IMR-90 (cell line): ENCODE measurements at regions not wholly inside any gene's neighbourhood (a gene's known extent, or its start where the extent isn't known, plus 50 kb on each side); places are given as distances from the start of the nearest gene placed in this dataset.

Experiments used
- ATAC-seq: fragments of 200-7000 bp; cut with Tn5 transposase; 2 replicates; pipeline ENCODE4 v1.9.1; 2020; ENCODE audit warnings: low read depth, mild to moderate bottlenecking, moderate library complexity
- BruUV-seq: library from RNA; stranded (reverse); fragments of 400-500 nt; replicated peaks from 2 replicates; lab custom pipeline; 2021; lab: Mats Ljungman, UMichigan
- CTCF ChIA-PET: fragments of 300-600 bp; formaldehyde crosslinking; extraction: SDS; loops from one replicate; lab custom pipeline; 2021; ENCODE audit warnings: antibody characterized with exemption; lab: Yijun Ruan, JAX
- POLR2A ChIA-PET: fragments of 300-600 bp; sonication (Branson Sonifier 250); formaldehyde crosslinking; loops from one replicate; lab custom pipeline; 2022; ENCODE audit warnings: antibody characterized with exemption; ENCODE audit not compliant: unreplicated experiment; lab: Charles Lee
- DNase-seq: peaks from one replicate; pipeline ENCODE4 v3.0.0; 2013
- H2AFZ ChIP-seq: replicated peaks from 2 replicates; pipeline ENCODE3; 2013; ENCODE audit warnings: low read length, mild to moderate bottlenecking; ENCODE audit not compliant: poor library complexity
- H2AK5ac ChIP-seq: 2 replicates; pipeline ENCODE4 v1.6.1; 2013; ENCODE audit warnings: low read depth, low read length, inconsistent platforms
- H2AK9ac ChIP-seq: replicated peaks from 2 replicates; pipeline ENCODE3; 2013; ENCODE audit warnings: mild to moderate bottlenecking, low read depth, low read length, moderate library complexity; ENCODE audit not compliant: poor library complexity
- H2BK120ac ChIP-seq: 2 replicates; pipeline ENCODE4 v1.6.1; 2013; ENCODE audit warnings: low read depth, low read length, inconsistent platforms
- H2BK15ac ChIP-seq: 3 replicates; pipeline ENCODE4 v1.6.1; 2013; ENCODE audit warnings: low read depth, low read length, inconsistent platforms
- H2BK20ac ChIP-seq: 2 replicates; pipeline ENCODE4 v1.6.1; 2013; ENCODE audit warnings: low read depth, mild to moderate bottlenecking, inconsistent platforms, low read length, moderate library complexity
- H2BK5ac ChIP-seq: 2 replicates; pipeline ENCODE4 v1.6.1; 2013; ENCODE audit warnings: mild to moderate bottlenecking, low read depth, low read length, inconsistent platforms; ENCODE audit not compliant: poor library complexity, severe bottlenecking
- H3K14ac ChIP-seq: replicated peaks from 2 replicates; pipeline ENCODE4 v1.6.1; 2013; ENCODE audit warnings: low read depth, low read length, inconsistent platforms
- H3K18ac ChIP-seq: 2 replicates; pipeline ENCODE4 v1.6.1; 2013; ENCODE audit warnings: low read depth, low read length, control low read depth
- H3K23ac ChIP-seq: 2 replicates; pipeline ENCODE4 v1.6.1; 2013; ENCODE audit warnings: low read depth, low read length, inconsistent platforms
- H3K27ac ChIP-seq: 2 replicates; pipeline ENCODE4 v1.5.1; 2013; ENCODE audit warnings: mild to moderate bottlenecking, control low read depth, low read length; ENCODE audit not compliant: insufficient read depth
- H3K27me3 ChIP-seq: 2 replicates; pipeline ENCODE4 v1.6.1; 2013; ENCODE audit warnings: low read length; ENCODE audit not compliant: control insufficient read depth, insufficient read depth
- H3K36me3 ChIP-seq: 2 replicates; pipeline ENCODE4 v1.6.1; 2013; ENCODE audit warnings: low read length, mixed read lengths; ENCODE audit not compliant: control insufficient read depth, insufficient read depth
- H3K4ac ChIP-seq: 2 replicates; pipeline ENCODE4 v1.6.1; 2013; ENCODE audit warnings: low read depth, low read length, inconsistent platforms
- H3K4me1 ChIP-seq: 2 replicates; pipeline ENCODE4 v1.6.1; 2013; ENCODE audit warnings: low read length, mixed read lengths; ENCODE audit not compliant: control insufficient read depth, insufficient read depth
- H3K4me2 ChIP-seq: 2 replicates; pipeline ENCODE4 v1.6.1; 2013; ENCODE audit warnings: low read depth, mild to moderate bottlenecking, control low read depth, low read length, moderate library complexity
- H3K4me3 ChIP-seq: 2 replicates; pipeline ENCODE4 v1.5.1; 2013; ENCODE audit warnings: low read depth, mild to moderate bottlenecking, control low read depth, low read length, moderate library complexity; ENCODE audit not compliant: insufficient read depth
- H3K56ac ChIP-seq: 2 replicates; pipeline ENCODE4 v1.6.1; 2013; ENCODE audit warnings: low read length, inconsistent platforms; ENCODE audit not compliant: insufficient read depth; ENCODE audit errors: extremely low read depth
- H3K79me1 ChIP-seq, 2 experiments: 2 replicates each; pipeline ENCODE4 v1.6.1; 2013; ENCODE audit warnings: low read length in 2 of 2, inconsistent platforms in 1 of 2, low read depth in 1 of 2
- H3K9ac ChIP-seq: 2 replicates; pipeline ENCODE4 v1.6.1; 2013; ENCODE audit warnings: low read depth, low read length, control low read depth
- H3K9me1 ChIP-seq: 2 replicates; pipeline ENCODE4 v1.6.1; 2013; ENCODE audit warnings: low read length, inconsistent platforms; ENCODE audit not compliant: insufficient read depth
- H3K9me3 ChIP-seq: 2 replicates; pipeline ENCODE4 v1.6.1; 2013; ENCODE audit warnings: low read length; ENCODE audit not compliant: control insufficient read depth, insufficient read depth
- H4K20me1 ChIP-seq: 2 replicates; pipeline ENCODE4 v1.6.1; 2013; ENCODE audit warnings: low read length, inconsistent platforms; ENCODE audit not compliant: insufficient read depth
- H4K5ac ChIP-seq: 2 replicates; pipeline ENCODE4 v1.6.1; 2013; ENCODE audit warnings: mild to moderate bottlenecking, low read depth, low read length, control low read depth
- H4K8ac ChIP-seq, 2 experiments: 2 replicates each; pipeline ENCODE4 v1.6.1; 2013; ENCODE audit warnings: low read depth in 2 of 2, low read length in 2 of 2, control low read depth in 1 of 2, inconsistent platforms in 1 of 2
- H4K91ac ChIP-seq: 2 replicates; pipeline ENCODE4 v1.6.1; 2013; ENCODE audit warnings: low read depth, low read length, inconsistent platforms; ENCODE audit not compliant: insufficient read depth
- BHLHE40 ChIP-seq: fragments of 150-350 bp; IDR thresholded peaks from 2 replicates; pipeline ENCODE4 v1.6.1; 2016; ENCODE audit warnings: mild to moderate bottlenecking, low read depth, low read length
- CEBPB ChIP-seq: IDR thresholded peaks from 2 replicates; pipeline ENCODE4 v1.6.1; 2012; ENCODE audit warnings: low read depth, low read length, improper control_type of control experiment
- dilution Hi-C: fragments of 300-500 bp; cut with HindIII; formaldehyde crosslinking; loops from one replicate; pipeline ENCODE4 v1.14.3; 2018; ENCODE audit warnings: low sequenced_read_pairs; ENCODE audit not compliant: unreplicated experiment
- in situ Hi-C: fragments of 300-500 bp; cut with MboI; formaldehyde crosslinking; loops from 3 replicates; pipeline ENCODE4 v1.14.3; 2019; ENCODE audit warnings: low sequenced_read_pairs, inconsistent platforms, mixed read lengths
- intact Hi-C: fragments of 100-400 bp; cut with micrococcal nuclease; formaldehyde crosslinking; loops from 2 replicates; pipeline ENCODE4 v1.10.0; 2022

- Histone ChIP-seq H3K4me2 (no peak overlapping the region; the same call in 1 of the 2 replicates), H3K9me1 (peaks cover 11% of the 10 kb centered on the region), H2BK20ac (peak overlapping the region; percentile 77), H3K27ac (peak overlapping the region; percentile 64), H3K4ac (peak overlapping the region; percentile 71; the same call in 1 of the 2 replicates), H3K9ac (no peak overlapping the region), H2BK5ac (peak overlapping the region; percentile 94), H2AK9ac (no peak overlapping the region), H3K79me1 (0 out of 4 replicates have a peak, but pooled peaks cover 0 to 5% of the 10 kb centered on the region in 2 experiments), H3K9me3 (no peaks in the 10 kb centered on the region), H3K36me3 (no peaks in the 10 kb centered on the region), H2AK5ac (0 out of 2 replicates have a peak overlapping the region, but pooled peaks have one; percentile 88), H3K27me3 (no peaks in the 10 kb centered on the region), H3K4me3 (no peak overlapping the region), H4K91ac (peak overlapping the region; percentile 82; the same call in 1 of the 2 replicates), H4K20me1 (no peaks in the 10 kb centered on the region), H3K18ac (peak overlapping the region; percentile 69; the same call in 1 of the 2 replicates), H3K14ac (peak overlapping the region; percentile 77), H4K5ac (0 out of 2 replicates have a peak overlapping the region, but pooled peaks have one; percentile 33), H3K4me1 (peaks cover 10% of the 10 kb centered on the region), H2AFZ (no peak overlapping the region), H3K23ac (peak overlapping the region; percentile 40), H4K8ac (peak overlapping the region; percentile 54 to 62), H3K56ac (no peak overlapping the region; the same call in 1 of the 2 replicates), H2BK120ac (peak overlapping the region; percentile 76), H2BK15ac (peak overlapping the region; percentile 82; the same call in 2 of the 3 replicates)
- TF ChIP-seq CEBPB, result peak; percentile 80
- TF ChIP-seq BHLHE40, result no peak
- ATAC-seq (peak; percentile 83), DNase-seq (peak; percentile 74)
- in situ Hi-C loops (no loop called here), intact Hi-C loops (no loop called here), dilution Hi-C loops (no loop called here)
- ChIA-PET POLR2A (interaction anchor here (0.6 kb wide), 1 partner anchor 12 kb away, joined by 3 read pairs; no protein-coding TSS in a partner anchor), CTCF (interaction anchor here (0.7 kb wide), 1 partner anchor 123 kb away, joined by 3 read pairs; no protein-coding TSS in a partner anchor)
- BruUV-seq, result no TSS peak
These were observed 349.0 kb upstream of the TARS1 start for GRCh38 chr5:33091571-33092363.
